Cardiac septum (tissue), 1 donor: ENCODE measurements at regions not wholly inside any gene's neighbourhood (a gene's known extent, or its start where the extent isn't known, plus 50 kb on each side); places are given as distances from the start of the nearest gene placed in this dataset.

ENCODE experiments used
- DNase-seq: peaks from one replicate; pipeline ENCODE4 v3.0.0-alpha.2; 2020; ENCODE audit warnings: low spot score
- intact Hi-C: fragments of 100-400 bp; cut with DNase I; formaldehyde crosslinking; loops from one replicate; pipeline ENCODE4 v1.14.0; 2022
- donor health status: DM: no; HTN: no; CAD: no.

DNA sequence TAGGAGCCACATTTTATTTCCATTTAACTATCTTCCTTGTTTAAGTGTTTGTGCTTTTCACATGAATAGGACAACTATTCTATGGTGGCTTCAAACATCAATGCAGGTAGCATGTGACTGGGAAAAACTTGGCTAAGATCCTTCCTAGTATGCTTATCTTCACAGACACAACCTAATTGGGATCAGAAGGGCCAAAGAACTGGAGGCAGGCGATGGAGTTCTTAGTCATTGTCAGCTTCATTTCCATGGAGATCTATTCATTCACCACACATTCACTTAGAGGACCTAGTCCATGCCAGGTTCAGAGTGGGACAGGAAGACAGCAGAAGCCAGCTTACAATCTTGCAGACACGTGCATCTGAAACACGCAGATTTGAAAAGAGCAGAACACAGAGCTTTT lies 277.5 kb upstream of the PPP2R3A start:
- DNase-seq: no peak
- intact Hi-C loops: no loop called here

DNA sequence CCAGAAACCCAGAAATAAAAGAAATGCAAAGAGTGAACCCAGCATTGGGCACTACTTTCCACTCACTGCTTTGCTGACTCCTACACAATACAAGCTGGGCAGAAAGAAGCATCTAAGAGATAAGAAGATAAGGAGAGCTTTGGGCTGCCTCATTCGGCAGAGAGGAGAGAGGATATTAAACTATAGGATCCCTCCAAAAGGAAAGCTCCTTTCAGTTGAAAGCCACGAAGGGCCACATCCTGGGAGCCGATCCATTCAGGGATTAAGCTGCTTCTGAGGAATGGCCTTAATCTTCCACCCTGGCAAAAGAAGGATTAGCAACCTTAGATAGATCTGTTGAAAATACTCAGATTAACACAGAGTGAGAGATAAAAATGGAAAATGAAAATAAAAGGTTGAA lies 274.9 kb upstream of the PPP2R3A start:
- intact Hi-C loops: no loop called here
- DNase-seq: no peak

DNA sequence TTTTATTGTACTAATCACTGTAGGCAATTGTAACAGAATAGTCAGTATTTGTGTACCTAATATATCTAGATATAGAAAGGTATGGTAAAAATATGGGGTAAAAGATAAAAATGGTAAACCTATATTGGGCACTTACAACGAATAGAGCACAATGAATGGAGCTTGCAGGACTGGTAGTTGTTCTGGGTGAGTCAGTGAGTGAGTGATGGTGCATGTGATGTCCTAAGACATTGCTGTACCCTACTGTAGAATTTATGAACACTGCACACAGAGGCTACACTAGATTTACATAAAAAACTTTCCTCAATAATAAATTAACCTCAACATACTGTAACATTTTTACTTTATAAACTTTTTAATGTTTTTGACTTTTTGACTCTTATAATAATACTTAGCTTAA lies 274.3 kb upstream of the PPP2R3A start:
- no peak for DNase-seq
- intact Hi-C loops: no loop called here

DNA sequence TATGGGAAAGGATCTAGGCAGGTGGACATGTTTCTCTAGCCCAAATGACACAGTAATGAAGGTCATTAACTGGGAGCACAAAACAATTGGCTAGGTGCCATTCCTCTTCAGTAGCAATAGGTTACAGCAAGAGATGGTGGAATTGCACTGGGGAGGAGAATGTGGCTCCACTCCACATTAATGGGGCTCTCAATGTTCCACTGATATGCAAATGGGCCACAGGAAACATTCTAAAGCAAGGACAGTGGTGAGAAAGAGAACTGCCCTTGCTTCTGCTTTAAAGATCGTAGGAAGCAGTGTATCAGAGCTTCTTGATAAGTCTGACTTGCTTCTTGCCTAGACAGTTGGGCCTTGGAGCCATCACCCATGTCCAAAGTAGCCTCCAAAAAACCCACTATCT lies 271.4 kb upstream of the PPP2R3A start:
- intact Hi-C loops: no loop called here
- no peak for DNase-seq

DNA sequence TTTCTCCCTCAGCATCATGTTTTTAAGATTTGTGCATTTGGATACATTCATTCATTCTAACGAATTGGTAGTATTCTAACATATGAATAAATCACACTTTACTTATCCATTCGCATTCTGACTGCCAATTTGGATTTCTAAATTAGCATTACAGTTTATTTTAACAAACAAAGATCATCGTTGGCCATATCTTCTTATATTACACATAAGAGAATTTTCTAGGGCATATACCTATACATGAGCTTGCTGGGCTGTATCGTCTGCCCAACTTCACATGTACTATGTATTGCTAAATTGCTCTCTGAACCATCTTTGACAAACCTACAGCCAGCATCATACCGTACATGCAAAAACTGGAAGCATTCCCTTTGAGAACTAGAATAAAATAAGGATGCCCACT lies 265.8 kb upstream of the PPP2R3A start:
- intact Hi-C loops: loop anchor here (5.0 kb wide), 1 partner anchor 1107 kb away; no protein-coding TSS in a partner anchor
- DNase-seq: no peak

DNA sequence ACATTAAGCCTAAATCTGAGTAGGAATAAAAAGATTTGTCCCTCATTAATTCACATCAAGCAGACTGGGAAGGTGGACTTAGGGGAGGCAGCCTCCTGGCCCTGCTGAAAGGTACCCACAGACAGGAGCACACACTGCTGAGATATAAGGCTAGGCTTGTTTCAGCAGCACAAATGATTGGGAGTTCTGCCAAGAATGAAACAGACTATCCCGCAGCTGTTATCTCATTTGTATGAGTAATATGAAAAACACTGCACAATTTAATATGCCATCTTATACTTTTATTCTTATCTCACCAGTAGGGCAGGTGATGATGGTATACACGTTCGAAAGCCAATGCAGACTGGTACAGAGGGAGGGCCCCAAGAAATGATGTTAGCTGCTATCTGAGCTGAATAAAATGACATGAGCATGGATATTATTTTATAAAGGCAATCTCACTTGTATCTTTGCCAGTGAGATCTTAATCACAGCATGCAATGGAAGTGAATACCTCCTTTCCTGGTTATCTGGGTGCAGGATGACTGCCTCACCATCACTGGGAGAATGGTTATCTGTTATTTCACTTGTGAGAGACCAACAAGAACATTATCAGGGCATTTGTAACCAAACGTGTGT lies 258.7 kb upstream of the PPP2R3A start:
- intact Hi-C loops: no loop called here
- DNase-seq: no peak

DNA sequence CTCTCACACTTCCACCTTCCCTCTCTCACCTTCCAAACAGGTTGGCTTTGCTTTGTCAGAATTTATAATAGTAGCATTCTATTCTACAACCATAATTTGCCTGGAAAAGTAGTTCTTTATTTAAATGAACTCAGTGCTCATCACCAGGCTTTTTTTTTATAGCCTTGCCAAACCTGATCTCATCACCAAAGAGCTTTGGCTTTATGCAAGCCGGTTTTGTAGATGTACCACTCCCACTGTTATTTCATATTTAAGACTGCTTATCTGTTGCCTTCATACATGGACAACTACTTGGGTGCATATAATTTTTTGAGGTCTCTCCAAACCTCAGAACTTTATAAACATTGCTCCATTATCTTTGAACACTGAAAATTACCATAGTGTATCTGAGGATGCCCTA lies 246.1 kb upstream of the PPP2R3A start:
- DNase-seq: no peak
- intact Hi-C loops: no loop called here

DNA sequence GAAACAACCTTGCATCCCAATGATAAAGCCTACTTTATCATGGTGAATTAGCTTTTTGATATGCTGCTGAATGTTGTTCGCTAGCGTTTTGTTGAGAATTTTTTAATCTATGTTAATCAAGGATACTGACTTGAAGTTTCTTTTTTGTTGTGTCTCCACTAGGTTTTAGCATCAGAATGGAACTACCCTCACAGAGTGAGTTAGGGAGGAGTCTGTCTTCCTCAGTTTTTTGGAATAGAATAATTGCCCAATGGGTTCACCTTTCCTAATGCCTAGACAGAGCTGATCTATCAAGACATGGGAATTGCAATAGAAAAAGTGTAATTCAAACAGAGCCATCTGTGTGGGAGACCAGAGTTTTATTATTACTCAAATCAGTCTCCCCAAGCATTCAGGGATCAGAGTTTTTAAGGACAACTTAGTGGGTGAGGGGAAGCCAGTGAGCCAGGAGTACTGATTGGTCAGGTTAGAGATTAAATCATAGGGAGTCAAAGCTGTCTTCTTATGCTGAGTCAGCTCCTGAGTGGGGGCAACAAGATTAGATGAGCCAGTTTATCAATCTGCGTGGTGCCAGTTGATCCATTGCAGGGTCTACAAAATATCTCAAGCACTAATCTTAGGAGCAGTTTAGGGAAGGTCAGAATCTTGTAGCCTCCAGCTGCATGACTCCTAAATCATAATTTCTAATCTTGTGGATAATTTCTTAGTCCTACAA lies 237.4 kb upstream of the PPP2R3A start:
- DNase-seq: no peak

DNA sequence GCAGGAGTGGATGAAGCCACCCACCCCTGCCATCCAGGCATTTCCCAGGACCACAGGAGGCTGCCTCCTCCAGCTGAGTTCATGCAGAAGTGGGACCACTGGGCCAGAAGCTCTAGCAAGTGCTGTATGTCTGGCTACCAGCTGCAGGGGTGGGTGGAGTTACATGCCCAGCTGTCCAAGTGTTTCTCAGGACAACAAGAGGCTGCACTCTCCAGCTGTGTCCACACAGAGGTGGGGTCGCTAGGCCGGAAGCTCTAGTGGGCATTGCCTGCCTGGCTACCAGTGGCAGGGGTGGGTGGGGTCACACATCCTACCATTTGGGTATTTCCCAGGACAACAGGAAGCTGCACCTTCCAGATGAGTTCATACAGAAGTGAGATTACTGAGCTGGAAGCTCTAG lies 234.0 kb upstream of the PPP2R3A start:
- no peak for DNase-seq
- intact Hi-C loops: no loop called here

More for the DNA sequence above, 237.4 kb upstream of the PPP2R3A start:
- intact Hi-C loops: no loop called here

DNA sequence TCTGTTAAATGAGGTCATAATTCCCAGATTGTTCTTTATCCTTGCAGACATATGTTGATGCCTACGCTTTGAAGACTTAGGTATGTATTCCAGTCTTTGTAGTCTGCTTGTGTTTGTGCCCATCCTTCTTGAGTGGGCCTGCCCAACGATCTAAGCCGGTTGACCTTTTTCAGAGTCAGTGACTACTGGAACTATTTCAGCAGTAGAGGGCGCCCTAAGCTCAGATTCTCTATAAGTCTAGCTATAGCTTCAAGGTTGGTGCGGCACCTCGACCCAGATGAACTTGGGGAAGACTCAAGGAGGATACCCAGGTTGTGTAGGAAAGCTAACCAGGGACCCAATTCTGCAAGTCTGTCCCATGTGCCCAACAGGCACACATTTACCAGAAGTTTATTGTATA lies 228.8 kb upstream of the PPP2R3A start:
- DNase-seq: no peak
- intact Hi-C loops: no loop called here

DNA sequence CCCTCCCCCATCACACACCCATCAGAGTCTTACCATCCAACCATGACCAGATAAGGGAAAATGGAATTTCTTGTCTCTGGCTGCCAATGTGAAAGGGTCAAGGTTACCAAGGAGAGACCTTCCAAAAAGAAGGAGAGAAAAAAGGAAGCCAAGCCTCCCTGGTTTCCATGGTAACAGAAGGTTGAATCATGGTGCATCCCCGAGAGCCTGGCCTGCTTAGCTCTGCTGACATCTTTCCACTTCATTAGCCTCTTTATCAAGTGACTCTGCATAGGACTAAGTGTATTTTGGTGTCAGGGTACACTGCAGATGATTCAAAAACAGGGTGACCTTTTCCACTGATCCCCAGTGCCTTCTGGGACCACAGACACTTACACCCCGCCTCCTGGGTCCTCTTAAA lies 225.7 kb upstream of the PPP2R3A start:
- intact Hi-C loops: no loop called here
- DNase-seq: no peak

DNA sequence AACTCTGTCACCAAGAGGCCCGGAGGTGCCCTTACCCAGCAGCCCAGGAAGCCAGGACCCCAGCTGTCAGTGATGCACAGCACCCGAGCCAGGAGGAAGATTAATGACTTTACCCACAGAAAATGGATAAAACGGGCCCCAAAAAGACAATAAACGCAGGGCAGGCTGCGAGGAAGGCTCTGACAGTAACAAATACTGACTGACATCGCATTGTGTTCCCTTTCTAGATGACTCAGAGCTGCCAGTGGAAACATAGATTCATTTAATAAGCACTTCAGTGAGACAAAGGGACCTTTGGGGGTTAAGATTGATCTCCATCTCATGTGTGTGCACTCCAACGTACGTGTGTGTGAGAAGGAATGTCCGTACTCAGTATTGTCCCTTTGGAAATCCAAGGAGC lies 225.3 kb upstream of the PPP2R3A start:
- DNase-seq: no peak
- intact Hi-C loops: no loop called here

DNA sequence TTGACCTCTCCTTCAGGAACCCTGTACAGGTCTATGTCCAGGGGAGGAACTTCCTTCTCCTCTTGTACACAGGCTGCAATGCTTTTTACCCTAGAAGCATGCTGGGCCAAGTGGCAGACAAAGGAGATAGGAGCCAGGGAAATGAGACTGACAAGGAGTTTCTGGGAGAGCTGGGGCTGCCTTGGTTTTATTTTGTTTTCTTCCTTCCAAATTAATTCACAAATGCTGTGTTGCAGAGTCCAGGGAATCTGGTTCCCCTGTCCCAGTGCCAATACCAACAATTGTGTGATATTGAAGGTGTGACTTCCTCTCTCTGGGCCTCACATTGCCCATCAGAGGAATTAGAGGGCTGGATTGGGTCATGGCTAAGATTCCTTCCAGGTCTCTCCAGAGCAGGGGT lies 224.8 kb upstream of the PPP2R3A start:
- DNase-seq: no peak
- intact Hi-C loops: no loop called here

DNA sequence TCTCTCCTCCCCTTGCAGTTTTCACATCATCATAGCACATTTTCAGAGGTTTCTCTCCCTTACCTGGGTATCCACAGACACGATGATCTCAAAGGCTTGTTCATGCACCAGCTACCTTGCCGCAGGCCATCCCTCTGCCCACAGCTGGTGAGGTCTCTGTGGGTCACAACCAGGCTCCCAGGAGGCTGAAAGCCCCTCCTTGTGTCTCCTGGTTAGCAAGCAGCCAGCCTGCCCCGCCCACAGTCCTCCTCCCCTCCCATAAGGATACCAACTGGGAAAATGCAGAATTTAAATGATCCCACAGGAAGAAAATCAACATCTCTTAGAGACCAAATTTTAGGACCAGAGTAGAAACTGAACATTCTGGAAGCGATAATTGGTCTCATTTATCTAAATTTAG lies 213.5 kb upstream of the PPP2R3A start:
- no peak for DNase-seq
- intact Hi-C loops: no loop called here

DNA sequence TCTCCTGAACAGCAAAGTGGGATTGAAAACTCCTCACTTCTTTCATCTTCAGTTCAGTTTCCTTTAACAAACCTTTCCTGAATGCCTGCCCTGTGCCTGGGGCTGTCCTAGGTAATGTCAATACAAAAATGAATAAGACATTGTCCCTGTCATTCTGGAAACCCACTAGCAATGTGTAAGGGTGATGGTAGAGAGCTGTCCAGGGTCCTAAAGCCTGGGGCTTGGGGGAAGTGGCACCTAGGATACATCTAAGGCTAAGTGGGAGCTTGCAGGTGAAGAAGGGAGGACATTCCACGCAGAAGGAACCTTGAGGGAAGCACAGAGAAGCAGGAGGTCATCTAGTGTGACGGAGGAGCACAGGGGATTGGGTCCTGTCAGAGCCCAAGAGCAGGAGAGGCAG lies 212.7 kb upstream of the PPP2R3A start:
- intact Hi-C loops: no loop called here
- no peak for DNase-seq

DNA sequence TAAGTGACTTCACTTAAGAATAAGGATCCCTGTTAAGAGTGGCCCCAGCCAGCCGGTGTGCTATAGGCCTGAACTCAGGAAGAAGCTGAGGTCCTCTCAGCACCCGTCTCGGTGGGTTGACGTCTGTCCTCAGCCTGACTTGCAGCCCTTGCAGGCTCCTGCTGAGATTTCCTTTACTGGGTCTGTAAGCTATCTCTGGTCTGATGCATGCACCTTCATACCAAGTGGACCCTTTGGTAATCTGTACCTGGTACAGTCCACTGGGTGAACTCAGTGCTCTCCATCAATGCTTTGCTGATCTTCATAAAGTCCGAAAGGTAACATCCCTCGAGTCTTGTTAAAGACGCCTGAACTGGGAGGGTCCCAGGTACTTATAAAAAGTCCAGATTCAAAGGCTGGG lies 212.0 kb upstream of the PPP2R3A start:
- intact Hi-C loops: no loop called here
- DNase-seq: no peak

DNA sequence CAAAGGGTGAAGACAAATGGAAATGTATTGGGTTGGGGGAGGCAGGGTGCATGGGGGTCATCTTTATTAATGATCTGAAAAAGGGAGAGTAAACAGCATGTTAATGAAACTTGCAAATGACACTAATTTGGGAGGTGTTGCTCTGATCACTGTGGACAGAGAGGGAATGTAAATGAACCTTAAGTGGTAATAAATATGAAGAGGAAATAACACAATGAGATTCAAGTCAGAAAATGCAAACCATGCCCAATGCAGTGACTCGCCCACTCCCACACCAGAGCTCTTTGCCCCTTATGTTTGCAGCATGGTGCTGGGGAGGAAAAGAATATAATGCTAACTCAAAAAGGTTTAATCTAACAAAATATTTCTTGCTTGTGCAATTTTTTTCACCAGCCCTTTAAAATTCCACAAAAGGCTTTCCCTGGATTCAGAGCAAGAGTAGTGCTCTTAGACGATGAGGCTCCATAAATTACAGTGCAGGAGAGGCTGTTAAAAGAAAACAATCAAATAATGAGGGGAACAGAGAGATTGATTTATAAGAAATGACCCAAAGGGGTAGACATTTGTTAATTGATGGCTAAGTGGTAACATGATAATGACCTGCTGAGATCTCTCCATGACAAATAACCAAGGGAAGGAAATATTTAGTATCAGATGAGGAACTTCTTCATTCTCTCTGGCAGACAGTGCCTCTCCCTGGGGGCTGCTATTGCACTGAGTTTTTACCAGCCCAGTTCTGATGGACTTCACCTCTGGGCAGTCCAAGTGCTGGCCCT lies 210.0 kb upstream of the PPP2R3A start:
- intact Hi-C loops: no loop called here
- no peak for DNase-seq

DNA sequence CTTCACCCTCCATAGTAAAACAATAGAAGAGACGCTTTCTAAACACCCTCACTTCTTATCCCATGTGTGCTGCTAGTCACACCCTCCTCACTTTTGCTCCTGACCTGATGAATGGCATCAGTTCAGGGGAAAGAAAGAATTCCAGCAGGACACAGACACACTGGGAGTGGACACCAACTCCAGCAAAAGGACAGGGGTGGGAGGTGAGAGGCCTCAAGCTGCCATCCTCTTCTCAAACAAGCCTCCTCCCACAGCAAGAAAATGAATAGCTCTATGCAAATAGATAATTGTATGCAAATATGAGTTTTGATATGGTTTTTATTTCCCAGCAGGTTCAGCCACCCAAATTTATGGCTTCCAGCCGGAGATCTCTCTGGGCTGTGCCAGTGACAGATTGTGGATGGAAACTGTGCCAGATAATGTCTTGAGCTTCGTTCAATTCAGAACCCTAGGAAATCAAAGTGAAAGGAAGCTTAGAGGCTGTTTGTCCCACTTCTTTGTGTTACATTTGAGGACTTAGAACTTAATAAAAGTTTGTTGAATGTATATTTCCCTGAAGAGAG lies 209.3 kb upstream of the PPP2R3A start:
- no peak for DNase-seq
- intact Hi-C loops: no loop called here

DNA sequence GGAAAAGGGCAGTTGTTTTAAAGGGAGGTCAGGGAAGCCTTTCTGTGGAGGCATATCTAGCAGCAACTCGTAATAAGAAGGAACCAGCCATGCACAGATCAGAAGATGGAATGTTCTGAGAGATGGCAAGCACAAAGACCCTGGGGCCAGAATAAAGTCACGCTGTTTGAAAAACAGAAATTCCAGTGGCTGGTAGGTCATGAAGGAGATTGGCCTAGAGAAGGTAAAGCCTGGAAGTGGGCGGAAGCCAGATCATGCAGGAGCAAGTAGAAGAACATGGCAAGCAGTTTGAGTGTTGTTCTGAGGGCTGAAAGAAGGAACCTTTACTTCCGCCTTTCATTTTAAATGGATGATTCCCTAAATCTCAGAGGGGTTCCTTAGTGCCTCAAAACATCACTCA lies 208.1 kb upstream of the PPP2R3A start:
- intact Hi-C loops: no loop called here
- DNase-seq: no peak

DNA sequence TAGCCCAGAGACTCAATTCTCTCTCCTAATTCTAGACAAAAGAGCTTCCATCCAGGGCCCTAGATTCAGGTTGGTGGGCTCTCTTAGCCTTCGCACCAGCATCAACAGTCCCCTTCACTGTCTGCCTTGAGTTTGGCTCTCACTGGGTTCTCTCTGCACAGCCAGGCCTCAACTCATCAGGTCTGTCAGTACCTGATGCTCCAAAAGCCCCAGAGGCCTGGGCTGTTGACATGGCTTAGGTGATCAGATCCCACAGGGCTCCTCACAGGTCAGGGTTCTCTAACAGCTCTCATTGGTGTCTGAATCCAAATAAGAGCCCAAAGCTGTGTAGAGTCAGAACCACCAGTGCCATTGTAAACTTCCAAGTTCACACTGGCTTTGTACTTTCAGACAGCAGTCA lies 206.6 kb upstream of the PPP2R3A start:
- no peak for DNase-seq
- intact Hi-C loops: no loop called here

DNA sequence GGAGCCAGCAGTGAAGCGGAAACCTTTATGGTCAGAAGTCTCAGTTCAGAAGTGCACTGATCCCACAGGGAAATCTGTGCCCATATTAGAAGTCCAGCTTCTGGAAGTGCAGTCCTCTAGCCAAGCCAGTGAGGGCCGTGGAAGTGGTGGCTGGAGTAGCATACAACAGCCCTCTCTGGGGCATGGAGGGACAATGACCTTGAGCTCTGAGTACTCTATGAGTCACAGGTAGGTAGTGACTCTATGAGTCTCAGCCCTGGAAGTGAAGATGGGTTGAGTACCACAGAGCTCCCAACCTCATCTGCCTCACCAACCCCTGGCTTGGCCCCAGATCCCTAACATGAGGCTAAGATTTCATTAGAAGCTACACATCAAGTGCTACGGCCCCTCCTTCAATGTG lies 205.9 kb upstream of the PPP2R3A start:
- intact Hi-C loops: no loop called here

More for the DNA sequence above, 205.9 kb upstream of the PPP2R3A start:
- no peak for DNase-seq
